OCI-LY3 (cell line): ENCODE measurements at regions not wholly inside any gene's neighbourhood (a gene's known extent, or its start where the extent isn't known, plus 50 kb on each side); places are given as distances from the start of the nearest gene placed in this dataset.

ENCODE experiments used
- CTCF ChIP-seq: fragments of 200-600, 300-600 bp; sonication (generic); IDR thresholded peaks from 2 replicates; pipeline ENCODE4 v1.5.1; 2014; ENCODE audit warnings: antibody characterized with exemption, low read length, low read depth
- EZH2phosphoT487 ChIP-seq: fragments of 200-600 bp; shearing (Covaris generic); IDR thresholded peaks from 2 replicates; pipeline ENCODE4 v1.6.1; 2018; ENCODE audit warnings: antibody characterized with exemption, mixed run types, low read depth

GRCh38 chr1:30340934-30341333 is 382.5 kb downstream of the MATN1 start:
- no peak for TF ChIP-seq CTCF
- no peak for TF ChIP-seq EZH2phosphoT487
